ENCODE measurements at regions not wholly inside any gene's neighbourhood (a gene's known extent, or its start where the extent isn't known, plus 50 kb on each side); places are given as distances from the start of the nearest gene placed in this dataset.

DNA sequence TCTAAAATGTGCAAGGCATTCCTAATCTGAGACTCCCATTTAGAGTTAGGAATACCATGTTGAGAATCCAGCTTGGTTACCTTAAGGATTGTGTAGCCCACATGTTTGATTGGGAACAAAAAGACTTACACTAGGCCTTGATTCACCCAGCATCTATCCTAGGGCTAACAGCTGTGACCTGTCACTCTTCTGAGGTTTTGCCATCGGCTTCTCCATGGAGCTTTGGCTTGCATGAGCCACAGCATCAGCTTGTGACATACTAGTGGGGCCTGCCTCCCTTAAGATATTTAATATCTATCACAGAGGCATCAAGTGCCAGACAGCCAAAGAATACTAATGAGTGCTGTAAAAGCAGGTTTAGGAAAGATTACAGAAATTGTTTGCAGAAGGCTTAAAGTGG, 241.3 kb upstream of the UBE2E3 start:
- no peak for DNase-seq (ENCODE audit: low read depth in 2 of 2)

DNA sequence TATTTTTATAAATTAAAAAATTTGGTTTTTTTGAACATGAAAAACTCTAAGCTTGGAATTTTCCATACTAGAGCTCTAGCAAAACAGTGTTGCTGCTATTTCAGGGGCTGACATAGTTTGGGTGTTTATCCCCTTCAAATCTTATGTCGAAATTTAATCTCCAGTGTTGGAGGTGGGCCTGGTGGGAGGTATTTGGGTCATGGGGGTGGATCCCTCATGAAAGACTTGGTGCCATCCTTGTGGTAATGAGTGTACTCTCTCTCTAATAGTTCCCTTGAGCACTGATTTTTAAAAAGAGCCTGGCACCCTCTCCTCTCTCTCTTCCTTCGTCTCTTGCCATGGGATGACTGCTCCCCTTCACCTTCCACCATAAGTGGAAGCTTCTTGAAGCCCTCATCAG, 244.6 kb upstream of the UBE2E3 start:
- DNase-seq (ENCODE audit: low read depth in 2 of 2), result no peak

DNA sequence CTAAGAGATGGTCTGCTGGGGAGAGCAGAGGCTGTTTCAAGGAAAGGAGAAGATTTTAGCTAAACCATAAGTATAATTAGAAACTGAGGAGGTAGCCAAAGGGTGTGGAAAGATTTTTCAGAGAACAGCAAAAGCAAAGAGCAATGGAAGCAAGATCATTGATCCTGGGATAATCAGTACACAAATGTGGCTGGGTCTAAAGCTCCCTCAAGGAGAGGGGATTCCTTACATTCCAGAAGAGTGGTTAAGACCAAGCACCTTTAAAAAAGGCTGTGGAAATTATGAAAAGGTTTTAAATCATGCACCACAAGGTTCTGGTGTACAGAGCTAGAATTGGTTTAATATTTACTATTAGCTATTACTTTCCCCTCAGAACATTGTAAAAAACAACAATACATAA, 246.0 kb upstream of the UBE2E3 start:
- no peak for DNase-seq (ENCODE audit: low read depth in 2 of 2)

DNA sequence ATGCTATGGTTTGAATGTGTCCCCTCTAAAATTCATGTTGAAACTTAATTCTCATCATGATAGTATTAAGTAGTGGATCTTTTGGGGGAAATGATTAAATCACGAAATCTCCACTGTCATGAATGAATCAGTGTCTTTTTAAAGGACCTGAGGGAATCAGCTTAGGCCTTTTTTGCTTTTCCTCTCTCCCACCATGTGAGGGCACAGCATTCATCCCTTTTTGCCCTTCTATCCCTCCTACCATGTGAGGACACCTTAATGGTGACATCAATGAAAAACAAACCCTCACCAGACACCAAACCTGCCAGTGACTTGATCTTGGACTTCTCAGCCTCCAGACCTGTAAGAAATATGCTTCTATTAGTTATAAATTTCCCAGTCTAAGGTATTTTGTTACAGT, 247.1 kb upstream of the UBE2E3 start:
- no peak for DNase-seq (ENCODE audit: low read depth in 2 of 2)

DNA sequence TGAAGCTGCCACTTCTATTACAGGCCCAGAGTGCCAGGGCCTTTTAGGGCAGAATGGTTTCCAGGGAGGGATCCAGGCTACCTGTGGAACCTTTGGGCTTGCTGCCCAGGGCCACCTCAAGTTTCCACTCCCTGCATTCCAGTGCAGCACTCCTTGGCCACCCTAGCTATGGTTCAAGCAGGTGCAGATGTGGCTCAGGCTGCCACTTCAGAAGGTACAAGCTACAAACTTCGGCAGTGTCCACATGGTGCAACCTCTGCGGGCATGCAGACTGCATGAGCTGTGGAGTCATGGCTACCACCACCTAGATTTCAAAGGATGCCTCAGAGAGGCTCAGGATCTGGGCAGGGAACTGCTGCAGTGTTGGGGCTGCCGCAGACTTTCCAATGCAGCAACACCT, 248.1 kb upstream of the UBE2E3 start:
- no peak for DNase-seq (ENCODE audit: low read depth in 2 of 2)

DNA sequence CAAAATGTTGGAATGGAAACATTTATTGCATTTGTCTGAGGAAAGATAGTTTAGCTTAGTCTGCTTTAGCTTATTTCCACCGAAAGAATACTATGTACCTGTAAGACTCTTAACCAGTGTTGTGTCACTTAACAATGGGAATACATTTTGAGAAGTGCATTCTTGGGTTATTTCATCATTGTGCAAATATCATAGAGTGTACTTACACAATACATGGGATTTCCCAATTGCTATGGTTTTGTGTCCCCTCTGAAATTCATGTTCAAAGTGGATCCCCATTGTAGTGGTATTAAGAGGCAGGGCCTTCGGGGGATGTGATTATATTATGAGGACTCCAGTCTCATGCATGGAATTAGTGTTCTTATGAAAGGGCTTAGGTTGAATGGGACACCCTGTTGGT, 249.4 kb upstream of the UBE2E3 start:
- no peak for DNase-seq (ENCODE audit: low read depth in 2 of 2)

DNA sequence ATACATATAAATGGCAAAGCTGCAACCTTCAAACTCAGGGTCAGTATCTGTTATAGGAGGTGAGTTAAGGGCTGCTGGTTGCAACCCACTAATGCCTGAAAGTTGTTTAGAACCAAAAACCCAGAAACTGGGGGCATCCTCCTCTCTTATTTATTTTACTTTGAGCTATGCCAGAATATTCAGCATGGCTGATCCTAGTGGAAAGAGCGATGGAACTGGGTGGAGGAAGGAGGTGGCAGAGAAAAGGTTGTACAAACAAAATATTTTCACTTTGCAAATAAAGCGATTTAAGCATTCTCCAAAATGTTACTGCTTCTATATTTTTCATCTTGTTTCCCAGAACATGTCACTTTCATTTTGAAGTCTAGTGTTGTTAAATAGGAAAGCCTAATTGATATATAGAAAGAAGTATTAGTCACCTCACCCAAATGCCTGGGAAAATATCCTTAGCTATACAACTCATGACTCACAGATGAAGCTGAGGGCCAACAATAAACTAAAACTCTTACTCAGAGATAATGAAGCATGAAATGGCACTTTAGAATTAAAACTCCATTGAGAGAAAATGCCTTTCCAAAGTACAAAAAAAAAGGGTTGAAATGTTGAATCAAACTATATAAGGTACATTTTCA, 251.4 kb upstream of the UBE2E3 start:
- DNase-seq (ENCODE audit: low read depth in 2 of 2), result no peak

DNA sequence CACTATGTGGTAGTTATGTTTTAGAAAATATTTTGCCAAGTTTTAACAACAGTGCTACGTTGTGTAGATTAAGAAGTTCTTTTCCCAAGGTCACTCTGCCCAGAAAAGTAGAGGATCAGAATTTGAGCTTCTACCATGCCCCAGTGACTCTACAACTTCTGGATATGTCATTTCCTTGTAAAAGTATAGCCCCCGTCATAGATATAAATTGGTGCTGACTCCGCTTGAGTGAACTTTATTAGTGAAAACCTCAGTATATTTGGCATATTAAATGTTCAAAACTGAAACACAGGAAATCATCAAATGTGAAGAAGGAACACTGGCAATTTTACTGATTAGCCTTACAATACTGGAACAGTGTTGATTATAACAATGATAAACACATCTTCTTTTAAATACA, 256.7 kb upstream of the UBE2E3 start:
- DNase-seq (ENCODE audit: low read depth in 2 of 2), result no peak

DNA sequence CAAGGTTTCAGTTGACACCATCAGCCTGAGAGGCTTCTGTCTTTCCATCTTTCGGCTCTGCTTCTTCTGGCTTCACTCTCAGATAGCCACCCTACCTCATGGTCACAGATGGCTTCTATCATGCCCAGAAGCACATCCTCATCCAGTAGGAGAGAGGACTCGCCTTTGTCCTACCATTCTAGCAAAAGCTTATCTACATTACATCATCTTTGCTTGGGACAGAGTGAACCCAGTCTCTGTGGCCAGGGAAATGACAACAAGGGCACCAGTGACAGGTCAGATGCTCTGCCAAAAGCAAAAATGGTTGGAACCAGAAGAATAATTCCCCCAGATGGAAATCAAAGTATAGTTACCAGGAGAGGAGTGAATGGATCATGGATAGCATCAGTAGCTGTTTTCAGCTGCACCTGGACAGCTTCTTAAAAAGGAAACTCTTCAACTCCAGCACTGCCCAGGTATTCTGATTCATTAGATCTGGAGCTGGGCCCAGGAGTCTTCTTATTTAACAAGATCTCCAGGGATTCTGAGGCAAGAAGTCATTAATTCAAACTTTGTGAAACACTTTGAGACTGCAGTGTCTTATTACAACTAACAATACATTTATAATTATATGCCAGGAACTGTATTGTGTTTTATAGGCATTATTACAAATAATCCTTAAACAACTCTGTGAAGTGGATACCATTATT, 257.7 kb upstream of the UBE2E3 start:
- no peak for DNase-seq (ENCODE audit: low read depth in 2 of 2)

DNA sequence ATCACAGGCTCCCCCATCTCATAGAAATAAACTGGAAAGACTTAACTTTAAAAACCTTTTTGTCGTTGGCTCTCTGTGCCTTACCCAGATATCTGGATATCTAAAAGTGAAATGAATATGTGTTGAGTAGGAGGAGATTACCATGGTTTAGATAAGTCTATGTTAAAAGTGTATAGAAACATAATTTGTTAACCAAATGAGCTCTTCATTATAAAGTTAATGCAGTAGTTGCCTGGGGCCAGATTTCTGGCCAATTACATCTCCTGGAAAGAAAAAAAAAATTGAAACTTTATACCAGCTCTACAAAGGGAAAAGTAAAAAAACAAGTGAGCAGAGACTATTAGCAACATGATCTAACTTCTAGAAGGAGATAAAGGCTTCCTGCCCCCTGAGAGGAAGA, 259.6 kb upstream of the UBE2E3 start:
- DNase-seq (ENCODE audit: low read depth in 2 of 2), result no peak

DNA sequence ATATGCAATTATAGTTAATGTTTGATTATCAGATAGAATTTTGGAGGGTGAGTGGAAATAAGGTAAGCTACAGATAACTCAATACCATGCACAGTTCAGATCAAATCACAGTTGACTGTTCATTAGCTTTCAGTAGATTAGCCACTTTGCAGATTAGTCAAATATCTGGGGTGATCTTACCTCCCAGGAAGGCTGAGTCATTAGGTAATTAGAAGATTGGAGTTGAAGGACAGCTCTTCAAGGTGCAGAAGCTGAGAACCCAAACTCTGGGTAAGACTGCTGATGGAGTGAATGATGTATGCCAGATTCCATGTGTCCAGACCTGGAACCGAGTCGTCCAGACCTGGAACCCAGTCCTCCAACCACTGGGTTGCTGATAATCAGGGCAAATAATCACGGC, 262.8 kb upstream of the UBE2E3 start:
- DNase-seq (ENCODE audit: low read depth in 2 of 2), result no peak

DNA sequence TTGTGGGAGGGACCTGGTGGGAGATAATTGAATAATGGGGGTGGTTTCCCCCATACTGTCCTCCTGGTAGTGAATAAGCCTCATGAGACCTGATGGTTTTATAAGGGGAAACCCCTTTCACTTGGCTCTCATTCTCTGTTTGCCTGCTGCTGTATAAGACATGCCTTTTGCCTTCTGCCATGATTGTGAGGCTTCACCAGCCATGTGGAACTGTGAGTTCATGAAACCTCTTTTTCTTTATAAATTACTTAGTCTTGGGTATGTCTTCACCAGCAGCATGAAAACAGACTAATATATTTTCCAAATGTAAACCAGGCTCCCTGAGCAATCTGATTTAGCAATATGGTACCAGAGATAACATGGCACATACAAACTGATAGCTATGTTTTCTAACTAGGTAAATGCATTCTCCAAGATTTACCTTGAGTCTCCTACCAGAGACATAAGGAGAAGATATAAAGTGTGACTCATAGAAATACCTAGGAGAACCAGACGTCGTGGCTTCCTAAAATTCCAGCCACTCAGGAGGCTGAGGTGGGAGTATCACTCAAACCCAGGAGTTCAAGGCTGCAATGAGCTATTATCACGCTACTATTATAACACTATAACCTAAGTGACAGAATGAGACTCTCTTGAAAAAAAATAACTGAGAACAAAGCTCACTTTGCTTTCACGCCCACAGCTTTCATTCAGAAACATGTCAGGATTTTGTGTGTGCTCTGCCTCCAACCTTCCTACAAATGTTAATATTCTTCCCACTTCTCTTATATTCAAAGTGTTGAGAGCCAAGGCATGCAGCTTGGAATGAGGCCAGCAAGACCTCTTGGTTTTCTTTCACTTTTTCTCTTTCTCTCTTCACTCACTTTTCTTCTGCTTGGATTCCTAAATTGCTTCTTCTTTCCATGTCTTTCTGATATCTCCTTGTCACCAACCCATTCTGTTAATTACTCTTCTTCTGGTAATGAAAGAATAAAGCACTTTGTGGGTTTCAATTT, 263.9 kb upstream of the UBE2E3 start:
- DNase-seq (ENCODE audit: low read depth in 2 of 2), result no peak

DNA sequence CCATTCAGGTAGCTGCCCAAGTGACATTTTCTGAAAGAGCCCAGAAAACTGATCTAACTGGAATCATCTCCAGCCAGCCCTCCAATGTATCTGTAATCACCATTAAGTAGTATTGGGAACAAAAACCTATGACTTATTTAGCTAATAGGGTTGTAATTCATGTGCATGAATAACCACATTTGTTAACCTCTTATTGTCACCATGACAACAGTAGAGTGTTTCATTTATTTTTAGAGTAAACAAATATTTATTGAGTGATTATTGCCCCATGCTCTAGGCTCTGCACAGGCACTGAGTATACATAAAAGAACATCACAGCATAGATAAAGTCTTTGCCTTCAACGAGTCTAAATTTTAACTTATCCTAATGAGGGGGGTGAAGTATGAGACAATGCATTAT, 265.4 kb upstream of the UBE2E3 start:
- DNase-seq (ENCODE audit: low read depth in 2 of 2), result no peak

DNA sequence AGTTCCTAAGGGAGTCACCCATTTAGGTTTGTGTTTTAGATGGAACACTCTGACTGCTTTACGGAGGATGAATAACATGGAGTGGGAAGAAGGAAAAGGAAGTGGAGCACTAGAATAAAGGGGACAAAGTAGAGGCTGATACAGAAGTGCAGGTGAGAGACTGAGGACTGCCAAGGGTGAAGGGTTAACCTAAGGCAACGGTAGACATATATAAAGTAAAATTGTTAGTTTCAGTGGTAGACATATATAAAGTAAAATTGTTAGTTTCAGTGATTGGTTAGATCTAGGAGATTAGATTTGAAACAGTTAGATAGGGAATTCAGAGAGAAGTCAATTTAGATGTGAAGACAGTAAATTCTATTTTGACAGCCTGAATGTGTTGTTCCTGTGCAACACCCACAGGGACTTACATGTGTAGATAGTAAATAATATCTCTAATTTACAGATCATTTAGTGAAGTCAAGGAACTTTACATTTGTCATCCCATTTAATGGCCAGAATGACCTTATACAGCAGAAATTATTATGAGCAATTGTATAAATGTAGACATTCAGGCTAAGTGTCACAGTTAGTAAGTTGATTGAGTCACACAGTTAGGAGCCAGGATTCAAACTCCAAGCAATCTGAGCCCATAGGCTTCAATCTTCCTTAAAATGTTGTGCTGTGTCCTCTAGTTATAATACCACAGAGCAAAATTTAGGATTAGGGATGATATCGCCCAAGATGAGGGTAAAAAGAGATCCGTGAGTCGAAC, 270.8 kb upstream of the UBE2E3 start:
- no peak for DNase-seq (ENCODE audit: low read depth in 2 of 2)

DNA sequence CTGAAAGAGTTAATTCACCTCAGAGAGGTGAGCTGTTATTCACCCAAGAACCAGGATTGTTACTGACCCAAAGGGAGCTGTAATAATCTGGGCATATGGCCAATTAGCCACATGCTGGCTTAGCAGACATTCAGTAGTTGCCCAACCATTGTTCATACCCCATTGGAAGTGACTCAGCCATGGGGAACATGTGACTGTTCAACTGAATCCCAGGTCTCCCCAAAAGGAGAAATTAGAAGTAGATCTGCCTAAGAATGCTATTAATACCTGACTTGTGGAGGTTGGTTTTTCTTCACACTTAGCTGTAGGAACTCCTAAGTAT, 272.6 kb upstream of the UBE2E3 start:
- no peak for DNase-seq (ENCODE audit: low read depth in 2 of 2)

DNA sequence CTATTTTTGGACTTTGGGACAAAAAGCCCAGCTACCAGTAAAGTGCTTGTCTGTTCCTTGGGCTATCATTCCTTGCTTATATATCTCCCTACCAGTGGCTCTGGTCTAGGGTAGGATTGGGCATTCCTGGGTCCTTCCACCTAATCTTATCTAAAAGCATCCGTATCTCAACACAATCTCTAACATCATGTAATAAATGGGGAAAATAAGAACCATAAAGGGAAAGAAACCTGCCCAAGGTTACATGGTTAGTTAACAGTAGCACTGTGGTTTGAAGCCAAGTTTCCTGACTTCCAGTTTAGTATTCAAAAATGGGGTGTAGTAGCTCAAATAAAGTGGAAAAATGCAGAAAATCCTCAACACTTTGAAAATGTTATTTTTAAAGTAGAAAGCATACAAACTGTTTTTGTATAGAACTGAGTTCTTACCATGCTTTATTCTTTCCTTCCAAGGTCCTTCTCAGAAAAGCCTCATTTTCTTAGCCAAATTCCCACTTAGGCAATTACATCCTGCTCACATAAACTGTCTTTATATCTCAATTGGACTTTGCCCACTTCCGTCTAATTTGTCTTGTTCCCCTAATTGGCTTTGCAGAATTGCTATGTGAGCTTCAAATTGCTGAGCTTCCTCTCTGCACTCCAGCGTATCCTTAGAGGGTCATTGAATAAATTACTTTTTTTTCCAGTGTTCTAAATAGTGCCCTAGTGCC, 273.1 kb upstream of the UBE2E3 start:
- no peak for DNase-seq (ENCODE audit: low read depth in 2 of 2)

DNA sequence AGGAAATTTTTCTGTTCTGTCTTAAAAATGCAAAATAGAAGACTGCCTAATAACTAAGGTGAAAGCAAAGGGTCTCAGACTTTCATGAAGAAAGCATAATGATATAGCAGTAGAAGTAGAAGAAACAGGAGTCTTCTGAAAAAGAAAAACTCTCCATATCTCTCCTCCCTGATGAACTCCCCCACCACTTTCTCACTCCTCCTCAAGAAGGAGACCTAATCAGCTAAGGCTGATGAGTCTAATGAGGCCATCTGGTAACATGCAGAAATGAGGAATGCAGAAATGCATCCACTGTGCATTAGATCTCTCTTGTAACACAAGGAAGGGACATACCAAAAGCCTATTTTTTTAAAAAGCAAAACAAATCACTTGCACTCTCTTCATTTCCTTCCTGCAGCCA, 273.7 kb upstream of the UBE2E3 start:
- no peak for DNase-seq (ENCODE audit: low read depth in 2 of 2)

DNA sequence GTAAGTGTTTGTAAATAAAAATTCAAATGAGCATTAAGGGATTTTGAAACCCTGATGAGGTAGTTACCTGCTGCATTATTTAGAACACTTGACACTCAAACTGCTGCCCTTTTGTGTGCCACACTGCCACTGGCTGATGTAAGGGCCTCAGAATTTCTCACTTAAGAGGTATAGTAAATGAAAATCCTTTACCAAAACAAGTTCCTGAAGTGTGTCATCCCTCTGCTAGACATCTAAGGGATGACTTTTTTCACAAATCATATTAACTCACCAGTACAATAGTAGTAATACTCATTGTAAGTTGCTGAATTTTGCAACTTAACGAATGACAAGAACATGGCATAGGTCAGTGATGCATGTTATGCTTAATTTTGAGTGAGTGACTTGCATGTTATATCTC, 274.9 kb upstream of the UBE2E3 start:
- DNase-seq (ENCODE audit: low read depth in 2 of 2), result no peak

DNA sequence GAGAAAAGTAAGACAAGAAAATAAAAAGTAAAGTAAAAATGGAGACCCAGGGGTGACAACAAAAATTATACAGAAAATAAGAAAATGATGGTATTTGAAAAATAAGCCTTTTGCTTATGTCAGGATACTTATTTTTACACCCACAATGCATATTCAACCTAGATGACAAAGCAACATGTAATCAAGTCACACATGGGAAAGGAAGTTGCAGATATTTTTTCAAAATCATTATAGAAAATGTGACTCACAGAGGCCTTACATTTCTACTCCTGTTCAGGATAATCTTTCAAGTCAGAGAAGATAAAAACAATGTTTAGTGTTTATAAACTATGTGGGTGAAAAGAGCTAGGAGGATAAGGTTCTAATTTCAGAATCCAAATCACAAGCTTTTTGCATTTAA, 275.3 kb upstream of the UBE2E3 start:
- no peak for DNase-seq (ENCODE audit: low read depth in 2 of 2)

DNA sequence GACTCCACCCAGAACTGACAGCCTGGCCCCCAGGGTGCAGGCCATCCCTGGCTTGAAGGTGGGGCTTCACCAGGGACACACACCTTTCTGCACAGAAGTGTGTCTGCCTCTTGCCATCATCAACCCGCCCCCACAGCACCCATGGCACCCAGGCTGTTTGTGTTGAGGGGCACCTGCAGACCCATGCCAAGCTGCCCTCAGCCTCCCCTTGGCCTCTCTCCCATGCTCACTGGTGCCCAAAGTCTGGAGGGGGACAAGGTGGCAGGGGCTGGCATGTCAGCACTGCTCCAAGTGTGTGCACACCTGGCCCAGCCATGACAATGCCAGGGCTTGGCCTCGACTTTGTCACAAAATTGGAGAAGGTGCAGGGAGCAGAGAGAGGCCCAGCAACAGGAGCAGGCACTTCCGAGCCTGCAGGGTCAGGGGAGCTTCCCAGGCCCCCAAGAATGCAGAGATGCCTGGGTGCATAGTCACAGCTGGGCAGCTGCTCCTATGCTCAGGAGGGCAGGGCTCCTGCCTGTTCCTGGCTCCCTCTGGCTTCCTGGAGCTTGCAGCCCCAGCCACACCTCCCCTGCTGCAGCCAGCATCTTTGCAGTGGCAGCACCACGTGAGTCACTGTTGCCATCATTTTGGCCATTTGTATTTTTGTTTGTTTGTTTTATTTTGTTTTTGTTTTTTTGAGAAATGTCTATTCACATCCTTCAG, 280.6 kb upstream of the UBE2E3 start:
- no peak for DNase-seq (ENCODE audit: low read depth in 2 of 2)

DNA sequence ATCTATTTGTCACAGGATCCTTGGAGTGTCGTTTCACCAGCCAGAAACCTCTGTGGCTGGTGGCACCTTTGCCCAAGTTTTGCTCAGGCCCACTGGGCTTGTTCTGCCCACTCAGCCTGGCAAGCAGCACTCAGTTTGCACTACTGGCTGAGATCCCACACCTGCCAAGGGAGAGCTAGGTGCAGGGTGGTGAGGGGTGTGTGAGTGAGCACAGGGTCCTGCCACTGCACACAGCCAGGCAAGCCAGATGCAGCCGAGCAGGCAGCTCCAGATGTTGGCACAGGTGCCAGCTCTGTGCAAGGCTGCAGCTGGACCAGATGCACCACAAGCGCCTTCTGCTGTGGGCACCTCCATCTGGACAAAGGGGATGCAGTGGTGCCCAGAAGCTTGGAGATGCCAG, 281.7 kb upstream of the UBE2E3 start:
- DNase-seq (ENCODE audit: low read depth in 2 of 2), result no peak
